Spleen (tissue), 11 donors: ENCODE measurements at regions not wholly inside any gene's neighbourhood (a gene's known extent, or its start where the extent isn't known, plus 50 kb on each side); places are given as distances from the start of the nearest gene placed in this dataset.

Experiments used
- DNase-seq: peaks from one replicate; pipeline ENCODE4 v3.0.0-alpha.2; 2020
- H3K27ac ChIP-seq, 8 donors: fragments of 200-600 bp; sonication (generic) in 7 of 8; 1 replicate in 4 of 8; 2 replicates in 4 of 8; pipeline versions ENCODE4 v1.5.0 to v1.8.0; 2016 to 2021; ENCODE audit warnings: inconsistent platforms in 4 of 8, mild to moderate bottlenecking in 4 of 8, moderate library complexity in 1 of 8
- H3K27me3 ChIP-seq, 7 donors: fragments of 200-600 bp; sonication (generic) in 6 of 7; replicated peaks in 1 of 7; 1 replicate in 4 of 7; 2 replicates in 3 of 7; pipeline versions ENCODE4 v1.5.0 to v1.8.0; 2016 to 2021; ENCODE audit warnings: inconsistent platforms in 3 of 7, mild to moderate bottlenecking in 1 of 7
- H3K36me3 ChIP-seq, 6 donors: fragments of 200-600 bp; sonication (generic) in 5 of 6; 1 replicate in 4 of 6; 2 replicates in 2 of 6; pipeline versions ENCODE4 v1.5.0 to v1.8.0; 2016 to 2021; ENCODE audit warnings: inconsistent platforms in 2 of 6
- H3K4me1 ChIP-seq, 6 donors: fragments of 200-600 bp; sonication (generic) in 5 of 6; 1 replicate in 3 of 6; 2 replicates in 3 of 6; pipeline versions ENCODE4 v1.5.0 to v1.8.0; 2016 to 2021; ENCODE audit warnings: inconsistent platforms in 3 of 6
- H3K4me3 ChIP-seq, 8 donors: fragments of 200-600 bp; sonication (generic) in 7 of 8; 1 replicate in 4 of 8; 2 replicates in 4 of 8; pipeline versions ENCODE4 v1.5.0 to v1.8.0; 2016 to 2021; ENCODE audit warnings: inconsistent platforms in 4 of 8, mild to moderate bottlenecking in 4 of 8, moderate library complexity in 2 of 8
- H3K9me3 ChIP-seq, 8 donors: fragments of 200-600 bp; sonication (generic) in 7 of 8; 1 replicate in 4 of 8; 2 replicates in 4 of 8; pipeline versions ENCODE4 v1.5.0 to v1.8.0; 2016 to 2021; ENCODE audit warnings: inconsistent platforms in 4 of 8
- CTCF ChIP-seq, 11 experiments: fragments of 200-600 bp in 7 of 11; fragments of 450-650 bp in 4 of 11; sonication (generic) in 4 of 11; IDR thresholded peaks in 8 of 11; conservative IDR thresholded peaks in 3 of 11; 1 replicate in 7 of 11; 2 replicates in 4 of 11; pipeline versions ENCODE4 v1.4.0 to v1.8.0; 2016 to 2021; ENCODE audit warnings: antibody characterized with exemption in 11 of 11, inconsistent platforms in 4 of 11, mild to moderate bottlenecking in 1 of 11
- POLR2A ChIP-seq, 3 donors: fragments of 450-650 bp; IDR thresholded peaks; one replicate each; pipeline ENCODE4 v1.5.1; 2017; ENCODE audit warnings: antibody characterized with exemption in 3 of 3, mild to moderate bottlenecking in 1 of 3
- POLR2AphosphoS5 ChIP-seq, 3 donors: sonication (generic); formaldehyde crosslinking; IDR thresholded peaks; one replicate each; pipeline ENCODE4 v1.5.1; 2017; ENCODE audit warnings: antibody characterized with exemption in 3 of 3
- WGBS, 5 donors: extraction: QIAGEN DNeasy Blood & Tissue Kit in 3 of 5; methylation state at CpG; one replicate each; pipeline versions ENCODE4 v1.1.5 to v1.1.7; 2013 to 2018; 5-methylcytosine and 5-hydroxymethylcytosine counted together
- intact Hi-C: fragments of 100-400 bp; cut with DNase I; formaldehyde crosslinking; loops from one replicate; pipeline ENCODE4 v1.15.0; 2023; ENCODE audit warnings: low total_unique reads
- donor health status: healthy with polysubstance abuse.
- donor health status: DM: no; HTN: no; CAD: no; lungs with moderate emphysema.
- donor health status: DM: no; HTN: no; CAD: no.
- donor health status: Bipolar disorder and iron deficiency.
- donor health status: healthy.
- donor health status: DM: no; HTN: no; CAD: no.
- donor health status: DM: yes; HTN: yes; CAD: no.

- Histone ChIP-seq H3K4me3 (no peak overlapping the region), H3K36me3 (no peaks in the 10 kb centered on the region), H3K27ac (no peak overlapping the region), H3K27me3 (peaks cover 0 to 15% (median 0%) of the 10 kb centered on the region in 7 donors), H3K4me1 (peaks cover 0 to 18% (median 13%) of the 10 kb centered on the region in 6 donors), H3K9me3 (no peaks in the 10 kb centered on the region)
- intact Hi-C loops: no loop called here
- TF ChIP-seq CTCF (IDR thresholded peaks at IDR 0.05 in 8 of 11, conservative IDR thresholded peaks at IDR 0.05 in 3 of 11) (no peak), POLR2A (IDR thresholded peaks at IDR 0.05) (no peak), POLR2AphosphoS5 (IDR thresholded peaks at IDR 0.05) (no peak)
- 86 to 89% (median 87%) methylated on average over 11 of the region's 11 CpGs for WGBS, 5 donors
- no peak for DNase-seq
Observed at GRCh38 chr2:204251158-204251997, 293.9 kb upstream of the PARD3B start.

- DNase-seq: no peak
- Histone ChIP-seq H3K4me1 (peaks cover 0 to 24% (median 16%) of the 10 kb centered on the region in 6 donors), H3K9me3 (no peaks in the 10 kb centered on the region), H3K36me3 (no peaks in the 10 kb centered on the region), H3K27me3 (peaks cover 0 to 15% (median 0%) of the 10 kb centered on the region in 7 donors), H3K4me3 (no peak overlapping the region), H3K27ac (no peak overlapping the region)
- intact Hi-C loops: no loop called here
- WGBS, 5 donors: 75 to 93% (median 82%) methylated on average over 11 of the region's 11 CpGs
- no peak for TF ChIP-seq POLR2A (IDR thresholded peaks at IDR 0.05)
- no peak for TF ChIP-seq POLR2AphosphoS5 (IDR thresholded peaks at IDR 0.05)
- TF ChIP-seq CTCF (IDR thresholded peaks at IDR 0.05 in 8 of 11, conservative IDR thresholded peaks at IDR 0.05 in 3 of 11): no peak
Observed at GRCh38 chr2:204251998-204252376, 293.3 kb upstream of the PARD3B start.

GRCh38 chr2:204255071-204255470 lies 290.2 kb upstream of the PARD3B start:
- Histone ChIP-seq H3K9me3 (no peaks in the 10 kb centered on the region), H3K27ac (no peak overlapping the region), H3K36me3 (no peaks in the 10 kb centered on the region), H3K27me3 (peaks cover 0 to 15% (median 0%) of the 10 kb centered on the region in 7 donors), H3K4me1 (peaks cover 0 to 33% (median 23%) of the 10 kb centered on the region in 6 donors), H3K4me3 (no peak overlapping the region)
- no peak for TF ChIP-seq POLR2AphosphoS5 (IDR thresholded peaks at IDR 0.05)
- no peak for TF ChIP-seq POLR2A (IDR thresholded peaks at IDR 0.05)
- no peak for TF ChIP-seq CTCF (IDR thresholded peaks at IDR 0.05 in 8 of 11, conservative IDR thresholded peaks at IDR 0.05 in 3 of 11)
- DNase-seq: no peak
- intact Hi-C loops: no loop called here
- 56 to 86% (median 75%) methylated on average over 5 of the region's 5 CpGs for WGBS, 5 donors

- H3K9me3 ChIP-seq: no peaks in the 10 kb centered on the region
- 31 to 58% (median 38%) methylated on average over 2 of the region's 2 CpGs for WGBS, 5 donors
- H3K27ac ChIP-seq: no peak overlapping the region
- H3K4me1 ChIP-seq: peaks cover 0 to 37% (median 25%) of the 10 kb centered on the region in 6 donors
- H3K36me3 ChIP-seq: no peaks in the 10 kb centered on the region
- H3K4me3 ChIP-seq: no peak overlapping the region
- H3K27me3 ChIP-seq: peaks cover 0 to 15% (median 0%) of the 10 kb centered on the region in 7 donors
- TF ChIP-seq POLR2AphosphoS5 (IDR thresholded peaks at IDR 0.05): no peak
- no peak for TF ChIP-seq CTCF (IDR thresholded peaks at IDR 0.05 in 8 of 11, conservative IDR thresholded peaks at IDR 0.05 in 3 of 11)
- no peak for TF ChIP-seq POLR2A (IDR thresholded peaks at IDR 0.05)
- no peak for DNase-seq
- intact Hi-C loops: no loop called here
Observed at GRCh38 chr2:204255526-204255925, 289.7 kb upstream of the PARD3B start.
